ENCODE measurements at regions not wholly inside any gene's neighbourhood (a gene's known extent, or its start where the extent isn't known, plus 50 kb on each side); places are given as distances from the start of the nearest gene placed in this dataset.

DNA sequence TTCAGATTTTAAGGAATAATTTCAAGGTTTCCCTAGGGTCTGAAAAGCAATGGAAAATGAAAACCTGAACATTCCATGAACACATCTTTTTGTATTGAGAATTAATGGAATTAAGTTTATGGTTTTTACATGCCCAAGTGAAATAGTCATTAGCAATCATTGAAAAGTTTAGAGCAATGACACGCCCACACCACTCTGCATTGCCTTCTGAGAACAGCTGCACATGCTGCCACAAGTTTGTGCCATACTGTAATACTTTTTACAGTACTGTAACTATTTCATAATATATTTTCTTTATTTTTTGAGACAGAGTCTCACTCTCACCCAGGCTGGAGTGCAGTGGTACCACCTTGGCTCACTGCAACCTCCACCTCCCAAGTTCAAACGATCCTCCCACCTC lies 345.2 kb upstream of the PMFBP1 start:
- in situ Hi-C loops (cut with MboI; ENCODE audit: low sequenced_read_pairs in 4 of 4) (loop anchor here (25.0 kb wide), 2 partner anchors 570 to 695 kb away; no protein-coding TSS in a partner anchor), intact Hi-C loops (cut with DNase I; ENCODE audit: low total_unique reads) (no loop called here)

DNA sequence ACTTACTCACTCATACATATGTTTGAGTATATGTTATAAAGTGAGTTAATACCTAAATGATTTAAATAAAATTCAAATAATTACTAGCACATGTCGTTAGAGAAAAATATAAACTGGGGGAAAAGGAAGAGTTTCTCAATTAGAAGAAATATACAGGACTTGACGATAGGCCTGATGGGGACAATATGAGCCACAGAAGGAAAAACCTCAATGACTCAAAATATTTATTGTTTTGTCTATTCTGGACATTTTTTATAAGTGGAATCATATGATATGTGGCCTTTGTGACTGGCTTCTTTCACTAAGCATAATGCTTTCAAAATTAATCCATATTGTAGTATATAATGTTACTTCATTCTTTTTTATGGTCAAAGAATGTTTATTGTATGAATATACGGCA lies 339.2 kb upstream of the PMFBP1 start:
- no peak overlapping the region for H3K4me3 ChIP-seq
- in situ Hi-C loops (cut with MboI; ENCODE audit: low sequenced_read_pairs in 4 of 4): loop anchor here (25.0 kb wide), 2 partner anchors 576 to 701 kb away; no protein-coding TSS in a partner anchor
- intact Hi-C loops (cut with DNase I; ENCODE audit: low total_unique reads): no loop called here
- ATAC-seq (no peak), DNase-seq (no peak)
- H3K9me3 ChIP-seq: no peaks in the 10 kb centered on the region
- TF ChIP-seq, protein P1, sequence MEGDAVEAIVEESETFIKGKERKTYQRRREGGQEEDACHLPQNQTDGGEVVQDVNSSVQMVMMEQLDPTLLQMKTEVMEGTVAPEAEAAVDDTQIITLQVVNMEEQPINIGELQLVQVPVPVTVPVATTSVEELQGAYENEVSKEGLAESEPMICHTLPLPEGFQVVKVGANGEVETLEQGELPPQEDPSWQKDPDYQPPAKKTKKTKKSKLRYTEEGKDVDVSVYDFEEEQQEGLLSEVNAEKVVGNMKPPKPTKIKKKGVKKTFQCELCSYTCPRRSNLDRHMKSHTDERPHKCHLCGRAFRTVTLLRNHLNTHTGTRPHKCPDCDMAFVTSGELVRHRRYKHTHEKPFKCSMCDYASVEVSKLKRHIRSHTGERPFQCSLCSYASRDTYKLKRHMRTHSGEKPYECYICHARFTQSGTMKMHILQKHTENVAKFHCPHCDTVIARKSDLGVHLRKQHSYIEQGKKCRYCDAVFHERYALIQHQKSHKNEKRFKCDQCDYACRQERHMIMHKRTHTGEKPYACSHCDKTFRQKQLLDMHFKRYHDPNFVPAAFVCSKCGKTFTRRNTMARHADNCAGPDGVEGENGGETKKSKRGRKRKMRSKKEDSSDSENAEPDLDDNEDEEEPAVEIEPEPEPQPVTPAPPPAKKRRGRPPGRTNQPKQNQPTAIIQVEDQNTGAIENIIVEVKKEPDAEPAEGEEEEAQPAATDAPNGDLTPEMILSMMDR (IDR thresholded peaks at IDR 0.05 in 4 of 5, conservative IDR thresholded peaks at IDR 0.05 in 1 of 5): no peak
- TF ChIP-seq POLR2A (IDR thresholded peaks at IDR 0.05): no peak
- H3K27me3 ChIP-seq: no peaks in the 10 kb centered on the region
- H3K36me3 ChIP-seq: no peaks in the 10 kb centered on the region
- no peak overlapping the region for H3K27ac ChIP-seq
- no peaks in the 10 kb centered on the region for H3K4me1 ChIP-seq

More for the DNA sequence above, 345.2 kb upstream of the PMFBP1 start:
- H3K27me3 ChIP-seq: no peaks in the 10 kb centered on the region
- ATAC-seq (no peak), DNase-seq (no peak)
- H3K4me1 ChIP-seq: no peaks in the 10 kb centered on the region
- H3K9me3 ChIP-seq: no peaks in the 10 kb centered on the region
- no peaks in the 10 kb centered on the region for H3K36me3 ChIP-seq
- TF ChIP-seq POLR2A (IDR thresholded peaks at IDR 0.05): no peak
- TF ChIP-seq, protein P1 (IDR thresholded peaks at IDR 0.05 in 4 of 5, conservative IDR thresholded peaks at IDR 0.05 in 1 of 5): no peak
- no peak overlapping the region for H3K27ac ChIP-seq
- no peak overlapping the region for H3K4me3 ChIP-seq

DNA sequence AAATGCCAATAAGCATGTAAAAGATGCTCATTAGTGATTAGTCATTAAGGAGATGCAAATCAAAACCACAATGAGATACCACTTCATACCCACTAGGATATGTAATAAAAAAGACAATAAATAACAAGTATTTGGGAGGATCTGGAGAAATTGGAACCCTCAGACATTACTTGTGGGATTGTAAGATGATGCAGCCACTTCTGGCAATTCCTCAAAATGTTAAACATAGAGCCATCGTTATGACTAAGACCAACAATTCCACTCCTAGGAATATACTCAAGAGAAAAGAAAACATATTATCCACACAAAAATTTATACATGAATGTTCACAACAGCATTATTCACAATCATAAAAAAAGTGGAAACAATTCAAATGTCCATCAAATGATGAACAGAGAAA lies 336.2 kb upstream of the PMFBP1 start:
- Histone ChIP-seq H3K27me3 (no peaks in the 10 kb centered on the region), H3K4me1 (no peaks in the 10 kb centered on the region), H3K36me3 (no peaks in the 10 kb centered on the region), H3K9me3 (no peaks in the 10 kb centered on the region), H3K27ac (no peak overlapping the region), H3K4me3 (no peak overlapping the region)
- no peak for TF ChIP-seq POLR2A (IDR thresholded peaks at IDR 0.05)
- TF ChIP-seq, protein P1 (IDR thresholded peaks at IDR 0.05 in 4 of 5, conservative IDR thresholded peaks at IDR 0.05 in 1 of 5): no peak
- intact Hi-C loops (cut with DNase I; ENCODE audit: low total_unique reads): no loop called here
- ATAC-seq (no peak), DNase-seq (no peak)
- in situ Hi-C loops (cut with MboI; ENCODE audit: low sequenced_read_pairs in 4 of 4): loop anchor here (25.0 kb wide), 2 partner anchors 579 to 704 kb away; no protein-coding TSS in a partner anchor

DNA sequence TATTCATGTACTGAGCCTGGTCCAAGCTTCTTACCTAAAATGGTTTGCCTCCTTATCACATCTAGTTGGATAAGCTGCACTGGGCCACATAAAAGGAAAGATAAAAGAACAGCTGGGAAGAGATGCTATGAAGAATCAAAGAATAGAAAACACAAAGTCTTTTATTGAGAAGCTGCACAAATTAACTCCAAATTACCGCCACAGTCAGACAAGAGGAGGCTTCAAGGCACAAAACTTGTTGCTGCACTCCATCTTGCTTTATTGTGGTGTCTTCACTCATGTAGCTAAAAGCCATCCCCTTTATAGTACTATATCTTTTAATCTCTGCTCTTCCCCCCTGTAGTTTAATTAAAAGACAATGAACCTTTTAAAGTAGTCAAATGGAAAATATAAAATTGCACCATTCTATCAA lies 330.6 kb upstream of the PMFBP1 start:
- ATAC-seq (no peak), DNase-seq (no peak)
- Histone ChIP-seq H3K9me3 (no peaks in the 10 kb centered on the region), H3K27me3 (no peaks in the 10 kb centered on the region), H3K4me3 (no peak overlapping the region), H3K36me3 (no peaks in the 10 kb centered on the region), H3K27ac (no peak overlapping the region), H3K4me1 (no peaks in the 10 kb centered on the region)
- in situ Hi-C loops (cut with MboI; ENCODE audit: low sequenced_read_pairs in 4 of 4): loop anchor here (25.0 kb wide), 2 partner anchors 585 to 710 kb away; no protein-coding TSS in a partner anchor
- intact Hi-C loops (cut with DNase I; ENCODE audit: low total_unique reads): loop anchor here (1.0 to 2.0 kb wide), 2 partner anchors 694 to 1374 kb away; no protein-coding TSS in a partner anchor
- TF ChIP-seq, protein P1 (IDR thresholded peaks at IDR 0.05 in 4 of 5, conservative IDR thresholded peaks at IDR 0.05 in 1 of 5): no peak
- no peak for TF ChIP-seq POLR2A (IDR thresholded peaks at IDR 0.05)
